Testis (tissue), 2 donors: ENCODE measurements at regions not wholly inside any gene's neighbourhood (a gene's known extent, or its start where the extent isn't known, plus 50 kb on each side); places are given as distances from the start of the nearest gene placed in this dataset.
"Not testable (repeated sequence)": the region's sequence is repeated elsewhere in the genome, so short reads cannot be mapped to it uniquely, and the experiment has no call there.

ENCODE experiments used
- DNase-seq: peaks from one replicate; pipeline ENCODE4 v3.0.0-alpha.2; 2019
- H3K27ac ChIP-seq, 2 donors: fragments of 200-600 bp; sonication (generic); one replicate each; pipeline ENCODE4 v1.5.1; 2019
- H3K27me3 ChIP-seq: fragments of 200-600 bp; sonication (generic); one replicate; pipeline ENCODE4 v1.5.1; 2019
- H3K36me3 ChIP-seq: fragments of 200-600 bp; sonication (generic); one replicate; pipeline ENCODE4 v1.5.1; 2017; ENCODE audit warnings: low read depth; ENCODE audit errors: missing control alignments
- H3K4me1 ChIP-seq: fragments of 200-600 bp; sonication (generic); one replicate; pipeline ENCODE4 v1.5.1; 2019
- H3K4me3 ChIP-seq, 2 donors: fragments of 200-600 bp; sonication (generic); one replicate each; pipeline ENCODE4 v1.5.1; 2017 to 2019
- H3K9me3 ChIP-seq: fragments of 200-600 bp; sonication (generic); one replicate; pipeline ENCODE4 v1.5.1; 2017
- CTCF ChIP-seq, 3 experiments: fragments of 450-650 bp in 2 of 3; fragments of 200-600 bp in 1 of 3; sonication (generic) in 1 of 3; IDR thresholded peaks; one replicate each; pipeline ENCODE4 v1.5.1; 2016 to 2019; ENCODE audit warnings: antibody characterized with exemption in 3 of 3, mild to moderate bottlenecking in 2 of 3, moderate library complexity in 1 of 3
- POLR2A ChIP-seq: fragments of 450-650 bp; IDR thresholded peaks from one replicate; pipeline ENCODE4 v1.6.1; 2017; ENCODE audit warnings: antibody characterized with exemption, mild to moderate bottlenecking, moderate library complexity
- WGBS, 2 donors: methylation state at CpG; one replicate each; pipeline ENCODE4 v1.1.5; 2018; 5-methylcytosine and 5-hydroxymethylcytosine counted together
- intact Hi-C: fragments of 100-400 bp; cut with DNase I; formaldehyde crosslinking; loops from one replicate; pipeline ENCODE4 v1.15.1; 2023; ENCODE audit warnings: low total_unique reads

GRCh38 chr5:174919351-174919750 lies 195.0 kb downstream of the MSX2 start:
- 85 to 99% methylated on average over 3 of the region's 3 CpGs for WGBS, 2 donors
- no peak overlapping the region for H3K4me3 ChIP-seq
- H3K36me3 ChIP-seq: no peaks in the 10 kb centered on the region
- intact Hi-C loops: no loop called here
- H3K27me3 ChIP-seq: no peaks in the 10 kb centered on the region
- no peaks in the 10 kb centered on the region for H3K9me3 ChIP-seq
- DNase-seq: no peak
- H3K27ac ChIP-seq: no peak overlapping the region
- H3K4me1 ChIP-seq: no peaks in the 10 kb centered on the region
- TF ChIP-seq CTCF (IDR thresholded peaks at IDR 0.05) (no peak), POLR2A (no peak)

GRCh38 chr5:174918655-174919054 lies 194.3 kb downstream of the MSX2 start:
- no peaks in the 10 kb centered on the region for H3K36me3 ChIP-seq
- no peaks in the 10 kb centered on the region for H3K27me3 ChIP-seq
- 50 to 52% methylated on average over 1 of the region's 1 CpG for WGBS, 2 donors
- no peak overlapping the region for H3K4me3 ChIP-seq
- intact Hi-C loops: no loop called here
- no peaks in the 10 kb centered on the region for H3K4me1 ChIP-seq
- DNase-seq: no peak
- TF ChIP-seq CTCF (IDR thresholded peaks at IDR 0.05): no peak
- no peak for TF ChIP-seq POLR2A
- H3K27ac ChIP-seq: no peak overlapping the region
- H3K9me3 ChIP-seq: no peaks in the 10 kb centered on the region

GRCh38 chr5:174917976-174918554 lies 193.7 kb downstream of the MSX2 start:
- Histone ChIP-seq H3K9me3 (no peaks in the 10 kb centered on the region), H3K4me1 (no peaks in the 10 kb centered on the region), H3K36me3 (no peaks in the 10 kb centered on the region), H3K27me3 (no peaks in the 10 kb centered on the region), H3K27ac (no peak overlapping the region), H3K4me3 (no peak overlapping the region)
- intact Hi-C loops: no loop called here
- WGBS, 2 donors: 90 to 92% methylated on average over 13 of the region's 13 CpGs
- DNase-seq: no peak
- no peak for TF ChIP-seq CTCF (IDR thresholded peaks at IDR 0.05)
- no peak for TF ChIP-seq POLR2A

GRCh38 chr5:174917435-174917834 lies 193.1 kb downstream of the MSX2 start:
- H3K36me3 ChIP-seq, H3K4me3 ChIP-seq, H3K9me3 ChIP-seq, H3K27ac ChIP-seq, H3K4me1 ChIP-seq, intact Hi-C loops, DNase-seq, H3K27me3 ChIP-seq: not testable (repeated sequence)
- WGBS, 2 donors: 96 to 100% methylated on average over 5 to 6 of the region's 6 CpGs

- intact Hi-C loops, H3K27me3 ChIP-seq, H3K27ac ChIP-seq, H3K9me3 ChIP-seq, H3K4me3 ChIP-seq, H3K4me1 ChIP-seq, H3K36me3 ChIP-seq, DNase-seq: not testable (repeated sequence)
- WGBS, 2 donors: 96 to 100% methylated on average over 1 of the region's 1 CpG
Observed at GRCh38 chr5:174916924-174917323, 192.5 kb downstream of the MSX2 start.

GRCh38 chr5:174916227-174916626 lies 191.8 kb downstream of the MSX2 start:
- Histone ChIP-seq H3K4me1 (no peaks in the 10 kb centered on the region), H3K4me3 (no peak overlapping the region), H3K36me3 (no peaks in the 10 kb centered on the region), H3K27ac (no peak overlapping the region), H3K9me3 (no peaks in the 10 kb centered on the region), H3K27me3 (no peaks in the 10 kb centered on the region)
- TF ChIP-seq CTCF (IDR thresholded peaks at IDR 0.05) (no peak), POLR2A (no peak)
- no peak for DNase-seq
- intact Hi-C loops: no loop called here
- WGBS, 2 donors: 95 to 96% methylated on average over 6 to 8 of the region's 8 CpGs
